IMR-90 (cell line): ENCODE measurements at regions not wholly inside any gene's neighbourhood (a gene's known extent, or its start where the extent isn't known, plus 50 kb on each side); places are given as distances from the start of the nearest gene placed in this dataset.

Source experiments
- ATAC-seq: fragments of 200-7000 bp; cut with Tn5 transposase; 2 replicates; pipeline ENCODE4 v1.9.1; 2020; ENCODE audit warnings: low read depth, mild to moderate bottlenecking, moderate library complexity
- BruUV-seq: library from RNA; stranded (reverse); fragments of 400-500 nt; replicated peaks from 2 replicates; lab custom pipeline; 2021; lab: Mats Ljungman, UMichigan
- CTCF ChIA-PET: fragments of 300-600 bp; formaldehyde crosslinking; extraction: SDS; loops from one replicate; lab custom pipeline; 2021; ENCODE audit warnings: antibody characterized with exemption; lab: Yijun Ruan, JAX
- POLR2A ChIA-PET: fragments of 300-600 bp; sonication (Branson Sonifier 250); formaldehyde crosslinking; loops from one replicate; lab custom pipeline; 2022; ENCODE audit warnings: antibody characterized with exemption; ENCODE audit not compliant: unreplicated experiment; lab: Charles Lee
- DNase-seq: peaks from one replicate; pipeline ENCODE4 v3.0.0; 2013
- H2AFZ ChIP-seq: replicated peaks from 2 replicates; pipeline ENCODE3; 2013; ENCODE audit warnings: low read length, mild to moderate bottlenecking; ENCODE audit not compliant: poor library complexity
- H2AK5ac ChIP-seq: 2 replicates; pipeline ENCODE4 v1.6.1; 2013; ENCODE audit warnings: low read depth, low read length, inconsistent platforms
- H2AK9ac ChIP-seq: replicated peaks from 2 replicates; pipeline ENCODE3; 2013; ENCODE audit warnings: mild to moderate bottlenecking, low read depth, low read length, moderate library complexity; ENCODE audit not compliant: poor library complexity
- H2BK120ac ChIP-seq: 2 replicates; pipeline ENCODE4 v1.6.1; 2013; ENCODE audit warnings: low read depth, low read length, inconsistent platforms
- H2BK15ac ChIP-seq: 3 replicates; pipeline ENCODE4 v1.6.1; 2013; ENCODE audit warnings: low read depth, low read length, inconsistent platforms
- H2BK20ac ChIP-seq: 2 replicates; pipeline ENCODE4 v1.6.1; 2013; ENCODE audit warnings: low read depth, mild to moderate bottlenecking, inconsistent platforms, low read length, moderate library complexity
- H2BK5ac ChIP-seq: 2 replicates; pipeline ENCODE4 v1.6.1; 2013; ENCODE audit warnings: mild to moderate bottlenecking, low read depth, low read length, inconsistent platforms; ENCODE audit not compliant: poor library complexity, severe bottlenecking
- H3K14ac ChIP-seq: replicated peaks from 2 replicates; pipeline ENCODE4 v1.6.1; 2013; ENCODE audit warnings: low read depth, low read length, inconsistent platforms
- H3K18ac ChIP-seq: 2 replicates; pipeline ENCODE4 v1.6.1; 2013; ENCODE audit warnings: low read depth, low read length, control low read depth
- H3K23ac ChIP-seq: 2 replicates; pipeline ENCODE4 v1.6.1; 2013; ENCODE audit warnings: low read depth, low read length, inconsistent platforms
- H3K27ac ChIP-seq: 2 replicates; pipeline ENCODE4 v1.5.1; 2013; ENCODE audit warnings: mild to moderate bottlenecking, control low read depth, low read length; ENCODE audit not compliant: insufficient read depth
- H3K27me3 ChIP-seq: 2 replicates; pipeline ENCODE4 v1.6.1; 2013; ENCODE audit warnings: low read length; ENCODE audit not compliant: control insufficient read depth, insufficient read depth
- H3K36me3 ChIP-seq: 2 replicates; pipeline ENCODE4 v1.6.1; 2013; ENCODE audit warnings: low read length, mixed read lengths; ENCODE audit not compliant: control insufficient read depth, insufficient read depth
- H3K4ac ChIP-seq: 2 replicates; pipeline ENCODE4 v1.6.1; 2013; ENCODE audit warnings: low read depth, low read length, inconsistent platforms
- H3K4me1 ChIP-seq: 2 replicates; pipeline ENCODE4 v1.6.1; 2013; ENCODE audit warnings: low read length, mixed read lengths; ENCODE audit not compliant: control insufficient read depth, insufficient read depth
- H3K4me2 ChIP-seq: 2 replicates; pipeline ENCODE4 v1.6.1; 2013; ENCODE audit warnings: low read depth, mild to moderate bottlenecking, control low read depth, low read length, moderate library complexity
- H3K4me3 ChIP-seq: 2 replicates; pipeline ENCODE4 v1.5.1; 2013; ENCODE audit warnings: low read depth, mild to moderate bottlenecking, control low read depth, low read length, moderate library complexity; ENCODE audit not compliant: insufficient read depth
- H3K56ac ChIP-seq: 2 replicates; pipeline ENCODE4 v1.6.1; 2013; ENCODE audit warnings: low read length, inconsistent platforms; ENCODE audit not compliant: insufficient read depth; ENCODE audit errors: extremely low read depth
- H3K79me1 ChIP-seq, 2 experiments: 2 replicates each; pipeline ENCODE4 v1.6.1; 2013; ENCODE audit warnings: low read length in 2 of 2, inconsistent platforms in 1 of 2, low read depth in 1 of 2
- H3K9ac ChIP-seq: 2 replicates; pipeline ENCODE4 v1.6.1; 2013; ENCODE audit warnings: low read depth, low read length, control low read depth
- H3K9me1 ChIP-seq: 2 replicates; pipeline ENCODE4 v1.6.1; 2013; ENCODE audit warnings: low read length, inconsistent platforms; ENCODE audit not compliant: insufficient read depth
- H3K9me3 ChIP-seq: 2 replicates; pipeline ENCODE4 v1.6.1; 2013; ENCODE audit warnings: low read length; ENCODE audit not compliant: control insufficient read depth, insufficient read depth
- H4K20me1 ChIP-seq: 2 replicates; pipeline ENCODE4 v1.6.1; 2013; ENCODE audit warnings: low read length, inconsistent platforms; ENCODE audit not compliant: insufficient read depth
- H4K5ac ChIP-seq: 2 replicates; pipeline ENCODE4 v1.6.1; 2013; ENCODE audit warnings: mild to moderate bottlenecking, low read depth, low read length, control low read depth
- H4K8ac ChIP-seq, 2 experiments: 2 replicates each; pipeline ENCODE4 v1.6.1; 2013; ENCODE audit warnings: low read depth in 2 of 2, low read length in 2 of 2, control low read depth in 1 of 2, inconsistent platforms in 1 of 2
- H4K91ac ChIP-seq: 2 replicates; pipeline ENCODE4 v1.6.1; 2013; ENCODE audit warnings: low read depth, low read length, inconsistent platforms; ENCODE audit not compliant: insufficient read depth
- BHLHE40 ChIP-seq: fragments of 150-350 bp; IDR thresholded peaks from 2 replicates; pipeline ENCODE4 v1.6.1; 2016; ENCODE audit warnings: mild to moderate bottlenecking, low read depth, low read length
- CEBPB ChIP-seq: IDR thresholded peaks from 2 replicates; pipeline ENCODE4 v1.6.1; 2012; ENCODE audit warnings: low read depth, low read length, improper control_type of control experiment
- CHD1 ChIP-seq: IDR thresholded peaks from 2 replicates; pipeline ENCODE4 v1.6.1; 2012; ENCODE audit warnings: low read depth, low read length, improper control_type of control experiment
- MAFK ChIP-seq: IDR thresholded peaks from 2 replicates; pipeline ENCODE4 v1.6.1; 2012; ENCODE audit warnings: low read depth, low read length, improper control_type of control experiment
- MAZ ChIP-seq: IDR thresholded peaks from 2 replicates; pipeline ENCODE4 v1.6.1; 2012; ENCODE audit warnings: low read depth, mild to moderate bottlenecking, low read length, improper control_type of control experiment, moderate library complexity, borderline replicate concordance
- POLR2A ChIP-seq: IDR thresholded peaks from 2 replicates; pipeline ENCODE4 v1.6.1; 2012; ENCODE audit warnings: mild to moderate bottlenecking, low read depth, low read length
- RCOR1 ChIP-seq: IDR thresholded peaks from 2 replicates; pipeline ENCODE4 v1.6.1; 2012; ENCODE audit warnings: mild to moderate bottlenecking, low read length, improper control_type of control experiment; ENCODE audit not compliant: insufficient replicate concordance
- SMC3 ChIP-seq: fragments of 150-350 bp; IDR thresholded peaks from 2 replicates; pipeline ENCODE4 v1.6.1; 2016; ENCODE audit warnings: low read depth, mild to moderate bottlenecking, antibody characterized with exemption, low read length, moderate library complexity
- WGBS, 2 experiments: methylation state at CpG; one replicate each; pipeline versions ENCODE4 v1.1.5 to v1.1.7; 2013; ENCODE audit warnings: missing lambda C conversion rate in 2 of 2; ENCODE audit not compliant: insufficient read length in 1 of 2; ENCODE audit errors: extremely low coverage in 2 of 2; 5-methylcytosine and 5-hydroxymethylcytosine counted together
- dilution Hi-C: fragments of 300-500 bp; cut with HindIII; formaldehyde crosslinking; loops from one replicate; pipeline ENCODE4 v1.14.3; 2018; ENCODE audit warnings: low sequenced_read_pairs; ENCODE audit not compliant: unreplicated experiment
- in situ Hi-C: fragments of 300-500 bp; cut with MboI; formaldehyde crosslinking; loops from 3 replicates; pipeline ENCODE4 v1.14.3; 2019; ENCODE audit warnings: low sequenced_read_pairs, inconsistent platforms, mixed read lengths
- intact Hi-C: fragments of 100-400 bp; cut with micrococcal nuclease; formaldehyde crosslinking; loops from 2 replicates; pipeline ENCODE4 v1.10.0; 2022
- TF ChIP-seq, protein P1 (sequence below): fragments of 150-350 bp; IDR thresholded peaks from 2 replicates; pipeline ENCODE4 v1.6.1; 2016; ENCODE audit warnings: low read depth, mild to moderate bottlenecking, low read length, moderate library complexity, borderline replicate concordance

DNA sequence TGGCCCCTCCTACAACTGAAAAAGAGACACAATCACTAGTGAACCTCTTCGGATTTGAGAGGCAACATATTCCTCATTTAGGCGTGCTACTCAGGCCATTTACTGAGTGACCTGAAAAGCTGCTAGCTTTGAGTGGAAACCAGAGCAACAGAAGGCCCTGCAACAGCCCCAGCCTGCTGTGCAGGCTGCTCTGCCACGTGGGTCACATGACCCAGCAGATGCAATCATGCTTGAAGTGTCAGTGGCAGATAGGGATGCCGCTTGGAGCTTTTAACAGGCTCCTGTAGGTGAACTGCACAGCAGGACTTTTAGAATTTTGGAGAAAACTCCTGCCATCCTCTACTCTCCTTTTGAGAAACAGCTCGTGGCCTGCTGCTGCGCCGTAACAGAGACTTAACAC lies 578.6 kb upstream of the RAB6C start:
- Histone ChIP-seq H3K23ac (no peak overlapping the region), H2BK15ac (no peak overlapping the region), H3K56ac (no peak overlapping the region), H2BK20ac (no peak overlapping the region), H3K36me3 (no peaks in the 10 kb centered on the region), H3K27ac (no peak overlapping the region), H3K9ac (no peak overlapping the region), H3K79me1 (no peaks in the 10 kb centered on the region), H3K9me1 (no peaks in the 10 kb centered on the region), H4K91ac (no peak overlapping the region), H2BK120ac (no peak overlapping the region), H2AK9ac (no peak overlapping the region), H3K4me3 (no peak overlapping the region), H3K4me2 (no peak overlapping the region), H2AK5ac (no peak overlapping the region), H3K4me1 (no peaks in the 10 kb centered on the region), H3K4ac (no peak overlapping the region), H3K27me3 (no peaks in the 10 kb centered on the region), H4K20me1 (no peaks in the 10 kb centered on the region), H3K18ac (no peak overlapping the region), H4K8ac (no peak overlapping the region), H2BK5ac (no peak overlapping the region), H3K9me3 (peaks cover 11% of the 10 kb centered on the region), H4K5ac (no peak overlapping the region), H2AFZ (no peak overlapping the region), H3K14ac (no peak overlapping the region)
- ChIA-PET CTCF (no interaction called here), POLR2A (no interaction called here)
- intact Hi-C loops = no loop called here
- in situ Hi-C loops = no loop called here
- no TSS peak for BruUV-seq
- ATAC-seq = no peak
- no peak for DNase-seq
- dilution Hi-C loops = no loop called here
- 26% methylated on average over 2 of the region's 7 CpGs; no CpG with 5 or more reads in 1 of the 2 experiments for WGBS, 2 experiments
- TF ChIP-seq MAZ = no peak
- TF ChIP-seq, protein P1, sequence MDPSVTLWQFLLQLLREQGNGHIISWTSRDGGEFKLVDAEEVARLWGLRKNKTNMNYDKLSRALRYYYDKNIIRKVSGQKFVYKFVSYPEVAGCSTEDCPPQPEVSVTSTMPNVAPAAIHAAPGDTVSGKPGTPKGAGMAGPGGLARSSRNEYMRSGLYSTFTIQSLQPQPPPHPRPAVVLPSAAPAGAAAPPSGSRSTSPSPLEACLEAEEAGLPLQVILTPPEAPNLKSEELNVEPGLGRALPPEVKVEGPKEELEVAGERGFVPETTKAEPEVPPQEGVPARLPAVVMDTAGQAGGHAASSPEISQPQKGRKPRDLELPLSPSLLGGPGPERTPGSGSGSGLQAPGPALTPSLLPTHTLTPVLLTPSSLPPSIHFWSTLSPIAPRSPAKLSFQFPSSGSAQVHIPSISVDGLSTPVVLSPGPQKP = no peak
- TF ChIP-seq BHLHE40 = no peak
- no peak for TF ChIP-seq RCOR1
- no peak for TF ChIP-seq POLR2A
- no peak for TF ChIP-seq CEBPB
- no peak for TF ChIP-seq MAFK
- TF ChIP-seq CHD1 = no peak
- TF ChIP-seq SMC3 = no peak
